ENCODE measurements at regions not wholly inside any gene's neighbourhood (a gene's known extent, or its start where the extent isn't known, plus 50 kb on each side); places are given as distances from the start of the nearest gene placed in this dataset.

GRCh38 chr4:32010221-32010620 is 1290.1 kb downstream of the PCDH7 start:
- Mint-ChIP-seq H3K36me3 (no peaks in the 10 kb centered on the region), H3K27ac (no peak overlapping the region), H3K9me3 (peaks cover 8% of the 10 kb centered on the region), H3K4me3 (no peak overlapping the region), H3K27me3 (no peaks in the 10 kb centered on the region), H3K4me1 (no peaks in the 10 kb centered on the region)
- DNase-seq, result no peak

- Mint-ChIP-seq H3K36me3 (no peaks in the 10 kb centered on the region), H3K4me1 (no peaks in the 10 kb centered on the region), H3K9me3 (peaks cover 1% of the 10 kb centered on the region), H3K27ac (no peak overlapping the region), H3K27me3 (no peaks in the 10 kb centered on the region), H3K4me3 (no peak overlapping the region)
- DNase-seq, result no peak
These were observed 1301.9 kb downstream of the PCDH7 start for GRCh38 chr4:32022071-32022470.

GRCh38 chr4:32025851-32026459 is 1305.8 kb downstream of the PCDH7 start:
- H3K4me1 Mint-ChIP-seq, result no peaks in the 10 kb centered on the region
- no peak overlapping the region for H3K27ac Mint-ChIP-seq
- no peaks in the 10 kb centered on the region for H3K27me3 Mint-ChIP-seq
- H3K4me3 Mint-ChIP-seq, result no peak overlapping the region
- no peak for DNase-seq
- no peaks in the 10 kb centered on the region for H3K36me3 Mint-ChIP-seq
- peaks cover 6% of the 10 kb centered on the region for H3K9me3 Mint-ChIP-seq

GRCh38 chr4:32030406-32030805 is 1310.2 kb downstream of the PCDH7 start:
- Mint-ChIP-seq H3K4me1 (no peaks in the 10 kb centered on the region), H3K4me3 (no peak overlapping the region), H3K9me3 (peaks cover 11% of the 10 kb centered on the region), H3K27me3 (no peaks in the 10 kb centered on the region), H3K36me3 (no peaks in the 10 kb centered on the region), H3K27ac (no peak overlapping the region)
- DNase-seq, result no peak

- Mint-ChIP-seq H3K36me3 (no peaks in the 10 kb centered on the region), H3K27ac (no peak overlapping the region), H3K9me3 (peaks cover 10% of the 10 kb centered on the region), H3K27me3 (no peaks in the 10 kb centered on the region), H3K4me1 (no peaks in the 10 kb centered on the region), H3K4me3 (no peak overlapping the region)
- DNase-seq, result no peak
These were observed 1310.9 kb downstream of the PCDH7 start for GRCh38 chr4:32031026-32031425.

GRCh38 chr4:32032136-32032672 is 1312.0 kb downstream of the PCDH7 start:
- H3K27ac Mint-ChIP-seq, result no peak overlapping the region
- no peaks in the 10 kb centered on the region for H3K4me1 Mint-ChIP-seq
- no peak overlapping the region for H3K4me3 Mint-ChIP-seq
- no peak for DNase-seq
- H3K36me3 Mint-ChIP-seq, result no peaks in the 10 kb centered on the region
- H3K27me3 Mint-ChIP-seq, result no peaks in the 10 kb centered on the region
- peaks cover 10% of the 10 kb centered on the region for H3K9me3 Mint-ChIP-seq

GRCh38 chr4:32037399-32037798 is 1317.2 kb downstream of the PCDH7 start:
- DNase-seq, result no peak
- no peaks in the 10 kb centered on the region for H3K27me3 Mint-ChIP-seq
- H3K9me3 Mint-ChIP-seq, result peaks cover 3% of the 10 kb centered on the region
- no peaks in the 10 kb centered on the region for H3K36me3 Mint-ChIP-seq
- no peak overlapping the region for H3K4me3 Mint-ChIP-seq
- no peak overlapping the region for H3K27ac Mint-ChIP-seq
- H3K4me1 Mint-ChIP-seq, result no peaks in the 10 kb centered on the region

GRCh38 chr4:32042486-32043247 is 1322.5 kb downstream of the PCDH7 start:
- H3K36me3 Mint-ChIP-seq, result no peaks in the 10 kb centered on the region
- peaks cover 4% of the 10 kb centered on the region for H3K9me3 Mint-ChIP-seq
- no peaks in the 10 kb centered on the region for H3K27me3 Mint-ChIP-seq
- H3K4me1 Mint-ChIP-seq, result no peaks in the 10 kb centered on the region
- DNase-seq, result no peak
- no peak overlapping the region for H3K27ac Mint-ChIP-seq
- no peak overlapping the region for H3K4me3 Mint-ChIP-seq

- Mint-ChIP-seq H3K27ac (no peak overlapping the region), H3K4me3 (no peak overlapping the region), H3K27me3 (no peaks in the 10 kb centered on the region), H3K4me1 (no peaks in the 10 kb centered on the region), H3K9me3 (peaks cover 4% of the 10 kb centered on the region), H3K36me3 (no peaks in the 10 kb centered on the region)
- DNase-seq, result no peak
These were observed 1323.1 kb downstream of the PCDH7 start for GRCh38 chr4:32043248-32043633.

GRCh38 chr4:32061916-32062315 is 1341.7 kb downstream of the PCDH7 start:
- Mint-ChIP-seq H3K36me3 (no peaks in the 10 kb centered on the region), H3K4me3 (no peak overlapping the region), H3K27me3 (no peaks in the 10 kb centered on the region), H3K27ac (no peak overlapping the region), H3K9me3 (peaks cover 4% of the 10 kb centered on the region), H3K4me1 (no peaks in the 10 kb centered on the region)
- no peak for DNase-seq

- Mint-ChIP-seq H3K27ac (no peak overlapping the region), H3K27me3 (no peaks in the 10 kb centered on the region), H3K36me3 (no peaks in the 10 kb centered on the region), H3K4me3 (no peak overlapping the region), H3K4me1 (no peaks in the 10 kb centered on the region), H3K9me3 (peaks cover 4% of the 10 kb centered on the region)
- no peak for DNase-seq
These were observed 1353.4 kb downstream of the PCDH7 start for GRCh38 chr4:32073542-32073941.

- H3K36me3 Mint-ChIP-seq, result no peaks in the 10 kb centered on the region
- no peaks in the 10 kb centered on the region for H3K4me1 Mint-ChIP-seq
- H3K4me3 Mint-ChIP-seq, result no peak overlapping the region
- H3K27ac Mint-ChIP-seq, result no peak overlapping the region
- no peak for DNase-seq
- peaks cover 2% of the 10 kb centered on the region for H3K9me3 Mint-ChIP-seq
- no peaks in the 10 kb centered on the region for H3K27me3 Mint-ChIP-seq
These were observed 1367.0 kb downstream of the PCDH7 start for GRCh38 chr4:32087211-32087610.

- peaks cover 1% of the 10 kb centered on the region for H3K9me3 Mint-ChIP-seq
- no peak for DNase-seq
- H3K36me3 Mint-ChIP-seq, result no peaks in the 10 kb centered on the region
- no peak overlapping the region for H3K4me3 Mint-ChIP-seq
- H3K27ac Mint-ChIP-seq, result no peak overlapping the region
- H3K4me1 Mint-ChIP-seq, result no peaks in the 10 kb centered on the region
- no peaks in the 10 kb centered on the region for H3K27me3 Mint-ChIP-seq
These were observed 1374.8 kb downstream of the PCDH7 start for GRCh38 chr4:32094987-32095386.

- H3K27ac Mint-ChIP-seq, result no peak overlapping the region
- H3K4me1 Mint-ChIP-seq, result no peaks in the 10 kb centered on the region
- no peak for DNase-seq
- no peaks in the 10 kb centered on the region for H3K27me3 Mint-ChIP-seq
- no peak overlapping the region for H3K4me3 Mint-ChIP-seq
- no peaks in the 10 kb centered on the region for H3K36me3 Mint-ChIP-seq
- no peaks in the 10 kb centered on the region for H3K9me3 Mint-ChIP-seq
These were observed 1382.7 kb downstream of the PCDH7 start for GRCh38 chr4:32102896-32103295.

- Mint-ChIP-seq H3K4me1 (no peaks in the 10 kb centered on the region), H3K9me3 (no peaks in the 10 kb centered on the region), H3K27me3 (no peaks in the 10 kb centered on the region), H3K36me3 (no peaks in the 10 kb centered on the region), H3K27ac (no peak overlapping the region), H3K4me3 (no peak overlapping the region)
- no peak for DNase-seq
These were observed 1386.6 kb downstream of the PCDH7 start for GRCh38 chr4:32106767-32107166.

- Mint-ChIP-seq H3K27ac (no peak overlapping the region), H3K9me3 (peaks cover 2% of the 10 kb centered on the region), H3K4me3 (no peak overlapping the region), H3K4me1 (no peaks in the 10 kb centered on the region), H3K36me3 (no peaks in the 10 kb centered on the region), H3K27me3 (no peaks in the 10 kb centered on the region)
- DNase-seq, result no peak
These were observed 1392.7 kb downstream of the PCDH7 start for GRCh38 chr4:32112891-32113290.
